SK-N-SH (cell line): ENCODE measurements at regions not wholly inside any gene's neighbourhood (a gene's known extent, or its start where the extent isn't known, plus 50 kb on each side); places are given as distances from the start of the nearest gene placed in this dataset.

Experiments
- CTCF ChIA-PET: fragments of 300-600, 350-600 bp; formaldehyde crosslinking; extraction: SDS; loops from one replicate; lab custom pipeline; 2021; lab: Yijun Ruan, JAX
- POLR2A ChIA-PET: fragments of 350-600 bp; sonication (Branson Sonifier 250); formaldehyde crosslinking; extraction: SDS; loops from one replicate; lab custom pipeline; 2020; ENCODE audit warnings: antibody characterized with exemption, inconsistent platforms; lab: Yijun Ruan, JAX
- DNase-seq: peaks from one replicate; pipeline ENCODE4 v3.0.0; 2012
- H2AFZ ChIP-seq: fragments of 200-600 bp; sonication (generic); 2 replicates; pipeline ENCODE4 v1.8.1; 2016; ENCODE audit warnings: antibody characterized with exemption, mild to moderate bottlenecking, low read depth
- H3F3A ChIP-seq: fragments of 200-600 bp; sonication (generic); replicated peaks from 2 replicates; pipeline ENCODE3; 2016; ENCODE audit warnings: antibody characterized with exemption, mild to moderate bottlenecking; ENCODE audit not compliant: insufficient read depth
- H3K27ac ChIP-seq, 2 experiments: fragments of 200-500 bp in 1 of 2; fragments of 200-600 bp in 1 of 2; sonication (Bioruptor generic) in 1 of 2; sonication (generic), shearing (Covaris generic) in 1 of 2; 2 replicates each; pipeline versions ENCODE4 v1.5.1 to v1.6.1; 2014 to 2016; ENCODE audit warnings: low read depth in 2 of 2, inconsistent platforms in 1 of 2, low read length in 1 of 2, mild to moderate bottlenecking in 1 of 2, mixed read lengths in 1 of 2
- H3K27me3 ChIP-seq: fragments of 200-600 bp; sonication (generic), shearing (Covaris generic); 2 replicates; pipeline ENCODE4 v1.6.1; 2016; ENCODE audit warnings: mixed run types; ENCODE audit not compliant: insufficient read depth
- H3K36me3 ChIP-seq, 2 experiments: fragments of 200-500 bp in 1 of 2; fragments of 200-600 bp in 1 of 2; sonication (Bioruptor generic) in 1 of 2; sonication (generic) in 1 of 2; replicated peaks in 1 of 2; 2 replicates each; pipeline versions ENCODE3 to v1.5.1; 2014 to 2016; ENCODE audit warnings: low read length in 1 of 2, mild to moderate bottlenecking in 1 of 2; ENCODE audit not compliant: insufficient read depth in 2 of 2, control insufficient read depth in 1 of 2
- H3K4me1 ChIP-seq, 2 experiments: fragments of 200-500 bp in 1 of 2; fragments of 200-600 bp in 1 of 2; sonication (Bioruptor generic) in 1 of 2; sonication (generic), shearing (Covaris generic) in 1 of 2; 2 replicates each; pipeline versions ENCODE4 v1.5.1 to v1.6.1; 2014 to 2016; ENCODE audit warnings: low read depth in 1 of 2, low read length in 1 of 2, mixed run types in 1 of 2; ENCODE audit not compliant: insufficient read depth in 2 of 2, control insufficient read depth in 1 of 2
- H3K4me2 ChIP-seq: fragments of 200-600 bp; sonication (generic), shearing (Covaris generic); 2 replicates; pipeline ENCODE4 v1.6.1; 2017; ENCODE audit warnings: mixed run types
- H3K4me3 ChIP-seq, 2 experiments: fragments of 200-500 bp in 1 of 2; fragments of 200-600 bp in 1 of 2; sonication (Bioruptor generic) in 1 of 2; sonication (generic), shearing (Covaris generic) in 1 of 2; 2 replicates each; pipeline versions ENCODE4 v1.5.1 to v1.8.1; 2014 to 2016; ENCODE audit warnings: low read depth in 2 of 2, inconsistent platforms in 1 of 2, low read length in 1 of 2, mild to moderate bottlenecking in 1 of 2, mixed read lengths in 1 of 2, moderate library complexity in 1 of 2
- H3K79me2 ChIP-seq: fragments of 200-600 bp; sonication (generic); 2 replicates; pipeline ENCODE4 v1.8.1; 2017; ENCODE audit warnings: mild to moderate bottlenecking; ENCODE audit not compliant: insufficient read depth
- H3K9ac ChIP-seq: fragments of 200-600 bp; sonication (generic); 2 replicates; pipeline ENCODE4 v1.6.1; 2017; ENCODE audit warnings: mixed run types
- H3K9me2 ChIP-seq: fragments of 200-600 bp; sonication (generic); 2 replicates; pipeline ENCODE4 v1.6.1; 2017; ENCODE audit warnings: mixed run types
- H3K9me3 ChIP-seq: fragments of 200-600 bp; sonication (generic); 2 replicates; pipeline ENCODE4 v1.6.1; 2017; ENCODE audit warnings: mixed run types, mild to moderate bottlenecking, moderate library complexity
- H4K20me1 ChIP-seq: fragments of 200-600 bp; sonication (generic); 2 replicates; pipeline ENCODE4 v1.6.1; 2017; ENCODE audit warnings: mild to moderate bottlenecking, mixed run types; ENCODE audit not compliant: insufficient read depth
- ELF1 ChIP-seq: IDR thresholded peaks from 2 replicates; pipeline ENCODE4 v1.4.0; 2012
- FOSL2 ChIP-seq: IDR thresholded peaks from 2 replicates; pipeline ENCODE4 v1.4.0; 2012; ENCODE audit warnings: low read depth, mild to moderate bottlenecking, moderate library complexity, borderline replicate concordance
- FOXM1 ChIP-seq: IDR thresholded peaks from 2 replicates; pipeline ENCODE4 v1.4.0; 2012; ENCODE audit warnings: low read depth, mild to moderate bottlenecking
- GABPA ChIP-seq: IDR thresholded peaks from 2 replicates; pipeline ENCODE4 v1.4.0; 2012; ENCODE audit warnings: low read depth, mild to moderate bottlenecking
- GATA2 ChIP-seq: sonication (generic); formaldehyde crosslinking; IDR thresholded peaks from 2 replicates; pipeline ENCODE4 v1.5.0; 2020; ENCODE audit warnings: mild to moderate bottlenecking, missing genetic modification reagents
- JUND ChIP-seq: IDR thresholded peaks from 2 replicates; pipeline ENCODE4 v1.4.0; 2012
- MAX ChIP-seq: IDR thresholded peaks from 2 replicates; pipeline ENCODE4 v1.4.0; 2012; ENCODE audit warnings: low read depth
- MXI1 ChIP-seq: IDR thresholded peaks from 2 replicates; pipeline ENCODE4 v1.6.1; 2012; ENCODE audit warnings: mild to moderate bottlenecking, low read depth, low read length, improper control_type of control experiment
- NFIC ChIP-seq: IDR thresholded peaks from 2 replicates; pipeline ENCODE4 v1.4.0; 2012; ENCODE audit warnings: borderline replicate concordance
- RFX5 ChIP-seq: IDR thresholded peaks from 2 replicates; pipeline ENCODE4 v1.6.1; 2012; ENCODE audit warnings: mild to moderate bottlenecking, improper control_type of control experiment, low read length
- RXRA ChIP-seq: IDR thresholded peaks from 2 replicates; pipeline ENCODE4 v1.4.0; 2012; ENCODE audit warnings: low read depth, mild to moderate bottlenecking, borderline replicate concordance
- SIN3A ChIP-seq: IDR thresholded peaks from 2 replicates; pipeline ENCODE4 v1.6.1; 2012; ENCODE audit warnings: low read depth, mild to moderate bottlenecking, low read length, moderate library complexity, borderline replicate concordance
- SMC3 ChIP-seq: IDR thresholded peaks from 2 replicates; pipeline ENCODE4 v1.6.1; 2012; ENCODE audit warnings: low read depth, low read length, improper control_type of control experiment
- TAF1 ChIP-seq: IDR thresholded peaks from 2 replicates; pipeline ENCODE4 v1.6.1; 2012; ENCODE audit warnings: low read depth, mild to moderate bottlenecking, low read length, moderate library complexity, borderline replicate concordance
- TCF12 ChIP-seq: IDR thresholded peaks from 2 replicates; pipeline ENCODE4 v1.4.0; 2012
- TEAD4 ChIP-seq: IDR thresholded peaks from 2 replicates; pipeline ENCODE4 v1.4.0; 2012; ENCODE audit warnings: mild to moderate bottlenecking, borderline replicate concordance; ENCODE audit not compliant: insufficient read depth
- USF1 ChIP-seq: IDR thresholded peaks from 2 replicates; pipeline ENCODE4 v1.4.0; 2012; ENCODE audit warnings: low read depth, borderline replicate concordance
- YY1 ChIP-seq: IDR thresholded peaks from 2 replicates; pipeline ENCODE4 v1.4.0; 2012; ENCODE audit warnings: low read depth, mild to moderate bottlenecking
- ZBTB33 ChIP-seq: IDR thresholded peaks from 2 replicates; pipeline ENCODE4 v1.4.0; 2012; ENCODE audit warnings: low read depth, borderline replicate concordance
- WGBS: methylation state at CpG from one replicate; pipeline ENCODE4 v1.1.6; 2017; ENCODE audit warnings: low lambda C conversion rate; 5-methylcytosine and 5-hydroxymethylcytosine counted together

- Histone ChIP-seq H4K20me1 (no peaks in the 10 kb centered on the region), H3F3A (no peaks in the 10 kb centered on the region), H3K27me3 (no peaks in the 10 kb centered on the region), H2AFZ (no peak overlapping the region), H3K4me3 (no peak overlapping the region), H3K4me1 (no peaks in the 10 kb centered on the region; a peak in 1 of 4 replicates), H3K4me2 (no peak overlapping the region), H3K79me2 (no peaks in the 10 kb centered on the region), H3K9ac (no peak overlapping the region), H3K9me2 (no peaks in the 10 kb centered on the region), H3K36me3 (no peaks in the 10 kb centered on the region), H3K9me3 (no peaks in the 10 kb centered on the region), H3K27ac (no peak overlapping the region)
- TF ChIP-seq TCF12 (no peak), FOXM1 (no peak), NFIC (no peak)
- ChIA-PET CTCF (no interaction called here), POLR2A (no interaction called here)
- DNase-seq: no peak
- WGBS: 23% methylated on average over 3 of the region's 3 CpGs
These were observed 631.7 kb downstream of the TFAP2B start for GRCh38 chr6:51450248-51450957.

- ChIA-PET CTCF (no interaction called here), POLR2A (no interaction called here)
- Histone ChIP-seq H2AFZ (no peak overlapping the region), H3K4me3 (no peak overlapping the region), H3K36me3 (no peaks in the 10 kb centered on the region), H3K9ac (no peak overlapping the region), H3K9me3 (no peaks in the 10 kb centered on the region), H3F3A (no peaks in the 10 kb centered on the region), H3K4me2 (no peak overlapping the region), H3K27ac (no peak overlapping the region), H3K4me1 (no peaks in the 10 kb centered on the region; a peak in 1 of 4 replicates), H3K27me3 (no peaks in the 10 kb centered on the region), H3K79me2 (no peaks in the 10 kb centered on the region), H4K20me1 (no peaks in the 10 kb centered on the region), H3K9me2 (no peaks in the 10 kb centered on the region)
- WGBS: 27% methylated on average over 1 of the region's 1 CpG
- no peak for DNase-seq
- no peak for TF ChIP-seq GATA2 (CRISPR knock-in tag)
- TF ChIP-seq JUND: no peak
- TF ChIP-seq RFX5: no peak
- TF ChIP-seq TEAD4: no peak
- TF ChIP-seq GABPA: no peak
- TF ChIP-seq FOSL2: no peak
- no peak for TF ChIP-seq MAX
- TF ChIP-seq MXI1: no peak
- no peak for TF ChIP-seq FOXM1
- no peak for TF ChIP-seq TCF12
- TF ChIP-seq NFIC: no peak
These were observed 632.3 kb downstream of the TFAP2B start for GRCh38 chr6:51450958-51451357.

GRCh38 chr6:51456282-51456681 is 631.1 kb downstream of the PKHD1 start:
- H3K9ac ChIP-seq: no peak overlapping the region
- no peaks in the 10 kb centered on the region for H3K36me3 ChIP-seq
- H2AFZ ChIP-seq: no peak overlapping the region
- H3K4me2 ChIP-seq: no peak overlapping the region
- no peak overlapping the region for H3K27ac ChIP-seq
- no peaks in the 10 kb centered on the region for H3K79me2 ChIP-seq
- CTCF ChIA-PET: interaction anchor here (1.2 kb wide), 1 partner anchor 11 kb away, joined by 4 read pairs; no protein-coding TSS in a partner anchor
- POLR2A ChIA-PET: no interaction called here
- H3F3A ChIP-seq: no peaks in the 10 kb centered on the region
- H3K9me3 ChIP-seq: no peaks in the 10 kb centered on the region
- H3K4me3 ChIP-seq: no peak overlapping the region
- no peaks in the 10 kb centered on the region; the same call in 1 of the 2 replicates for H3K9me2 ChIP-seq
- no peaks in the 10 kb centered on the region for H4K20me1 ChIP-seq
- DNase-seq: no peak
- TF ChIP-seq GABPA: no peak
- TF ChIP-seq TAF1: no peak
- TF ChIP-seq YY1: no peak
- TF ChIP-seq TCF12: no peak
- no peak for TF ChIP-seq FOXM1
- TF ChIP-seq MAX: no peak
- no peak for TF ChIP-seq SIN3A
- no peak for TF ChIP-seq USF1
- no peak for TF ChIP-seq ELF1
- TF ChIP-seq RFX5: no peak
- TF ChIP-seq ZBTB33: no peak
- TF ChIP-seq SMC3: no peak
- TF ChIP-seq RXRA: no peak
- H3K4me1 ChIP-seq: no peaks in the 10 kb centered on the region; a peak in 1 of 4 replicates
- no peaks in the 10 kb centered on the region for H3K27me3 ChIP-seq
